ENCODE measurements at regions not wholly inside any gene's neighbourhood (a gene's known extent, or its start where the extent isn't known, plus 50 kb on each side); places are given as distances from the start of the nearest gene placed in this dataset.

GRCh38 chr4:184896868-184897715 is 71.3 kb upstream of the ACSL1 start (continued):
- no peak; the same call in 1 of the 2 replicates for TF ChIP-seq POGK (CRISPR knock-in tag; conservative IDR thresholded peaks at IDR 0.05)
- peak; percentile 95; the same call in 1 of the 2 replicates for TF ChIP-seq DDIT3 (CRISPR knock-in tag; IDR thresholded peaks at IDR 0.05)
- no peak for TF ChIP-seq MAX (IDR thresholded peaks at IDR 0.05)
- TF ChIP-seq PAXIP1 (CRISPR knock-in tag; conservative IDR thresholded peaks at IDR 0.05), result peak; percentile 57; the same call in 1 of the 2 replicates
- TF ChIP-seq IRF1 (CRISPR knock-in tag; IDR thresholded peaks at IDR 0.05; ENCODE audit: low read depth), result no peak
- TF ChIP-seq TAF1 (CRISPR knock-in tag; IDR thresholded peaks at IDR 0.05), result no peak
- TF ChIP-seq FOXC1 (CRISPR knock-in tag; IDR thresholded peaks at IDR 0.05; ENCODE audit: borderline replicate concordance), result 0 out of 2 replicates have a peak, but pooled peaks have one; percentile 79
- 0 out of 2 replicates have a peak, but pooled peaks have one; percentile 42 for TF ChIP-seq TEF (CRISPR knock-in tag; IDR thresholded peaks at IDR 0.05)
- no peak for TF ChIP-seq ZNF713 (CRISPR knock-in tag; IDR thresholded peaks at IDR 0.05)
- TF ChIP-seq ATF5 (CRISPR knock-in tag; IDR thresholded peaks at IDR 0.05; ENCODE audit: low read depth), result no peak
- no peak for TF ChIP-seq ZNF503 (CRISPR knock-in tag; IDR thresholded peaks at IDR 0.05)
- peak; percentile 37; the same call in 1 of the 2 replicates for TF ChIP-seq PATZ1 (CRISPR knock-in tag; IDR thresholded peaks at IDR 0.05)
- TF ChIP-seq BRCA1 (CRISPR knock-in tag; IDR thresholded peaks at IDR 0.05), result no peak
- no peak for TF ChIP-seq ZNF782 (CRISPR knock-in tag; IDR thresholded peaks at IDR 0.05; ENCODE audit: borderline replicate concordance)
- no peak for TF ChIP-seq ZNF260 (CRISPR knock-in tag; IDR thresholded peaks at IDR 0.05; ENCODE audit: borderline replicate concordance, low read depth)

All from HepG2 (cell line).